H9 (cell line): ENCODE measurements at regions not wholly inside any gene's neighbourhood (a gene's known extent, or its start where the extent isn't known, plus 50 kb on each side); places are given as distances from the start of the nearest gene placed in this dataset.

Experiments used
- DNase-seq: peaks from one replicate; pipeline ENCODE4 v3.0.0-alpha.2; 2017
- H2AFZ ChIP-seq: one replicate; pipeline ENCODE4 v1.6.1; 2013; ENCODE audit warnings: mild to moderate bottlenecking, low read length, control low read depth, moderate library complexity
- H2AK5ac ChIP-seq: 2 replicates; pipeline ENCODE4 v1.6.1; 2013; ENCODE audit warnings: low read length, control low read depth, mixed read lengths; ENCODE audit not compliant: insufficient read length
- H2BK120ac ChIP-seq: one replicate; pipeline ENCODE4 v1.6.1; 2013; ENCODE audit warnings: low read depth, mild to moderate bottlenecking, low read length, control low read depth, inconsistent platforms; ENCODE audit not compliant: poor library complexity, severe bottlenecking
- H2BK12ac ChIP-seq: 2 replicates; pipeline ENCODE4 v1.6.1; 2013; ENCODE audit warnings: low read length, control low read depth, mixed read lengths, low read depth; ENCODE audit not compliant: insufficient read length
- H2BK15ac ChIP-seq: 2 replicates; pipeline ENCODE4 v1.6.1; 2013; ENCODE audit warnings: low read depth, low read length, control low read depth
- H2BK20ac ChIP-seq: one replicate; pipeline ENCODE4 v1.6.1; 2013; ENCODE audit warnings: low read depth, mild to moderate bottlenecking, low read length, control low read depth, inconsistent platforms; ENCODE audit not compliant: poor library complexity, severe bottlenecking
- H2BK5ac ChIP-seq: 2 replicates; pipeline ENCODE4 v1.6.1; 2013; ENCODE audit warnings: low read length, control low read depth, mixed read lengths; ENCODE audit not compliant: insufficient read length
- H3K14ac ChIP-seq: 2 replicates; pipeline ENCODE4 v1.6.1; 2013; ENCODE audit warnings: low read length, control low read depth; ENCODE audit not compliant: insufficient read depth
- H3K18ac ChIP-seq: 2 replicates; pipeline ENCODE4 v1.6.1; 2013; ENCODE audit warnings: low read depth, mild to moderate bottlenecking, mixed read lengths, low read length, control low read depth; ENCODE audit not compliant: insufficient read length
- H3K23ac ChIP-seq: 2 replicates; pipeline ENCODE4 v1.6.1; 2013; ENCODE audit warnings: low read length, control low read depth, mixed read lengths, low read depth; ENCODE audit not compliant: insufficient read length
- H3K23me2 ChIP-seq: 2 replicates; pipeline ENCODE4 v1.6.1; 2013; ENCODE audit warnings: low read depth, mild to moderate bottlenecking, mixed read lengths, low read length, control low read depth; ENCODE audit not compliant: insufficient read length, poor library complexity, severe bottlenecking
- H3K27ac ChIP-seq: 2 replicates; pipeline ENCODE4 v1.5.1; 2013; ENCODE audit warnings: low read length, control low read depth, mixed read lengths, low read depth; ENCODE audit not compliant: insufficient read length
- H3K27me3 ChIP-seq: 2 replicates; pipeline ENCODE4 v1.6.1; 2013; ENCODE audit warnings: low read length, control low read depth, inconsistent platforms; ENCODE audit not compliant: insufficient read depth
- H3K4ac ChIP-seq: 2 replicates; pipeline ENCODE4 v1.6.1; 2013; ENCODE audit warnings: low read depth, mild to moderate bottlenecking, control low read depth, inconsistent platforms, low read length, moderate library complexity
- H3K4me1 ChIP-seq: 2 replicates; pipeline ENCODE4 v1.6.1; 2013; ENCODE audit warnings: low read length, control low read depth, inconsistent platforms; ENCODE audit not compliant: insufficient read depth
- H3K4me2 ChIP-seq: 2 replicates; pipeline ENCODE4 v1.6.1; 2013; ENCODE audit warnings: low read length, control low read depth, mixed read lengths; ENCODE audit not compliant: insufficient read length, insufficient read depth
- H3K56ac ChIP-seq: 2 replicates; pipeline ENCODE4 v1.6.1; 2013; ENCODE audit warnings: low read depth, mild to moderate bottlenecking, mixed read lengths, low read length, control low read depth; ENCODE audit not compliant: insufficient read length
- H3K79me1 ChIP-seq: 2 replicates; pipeline ENCODE4 v1.6.1; 2013; ENCODE audit warnings: low read depth, mild to moderate bottlenecking, moderate library complexity, low read length, control low read depth, inconsistent platforms; ENCODE audit not compliant: insufficient read depth, poor library complexity, severe bottlenecking
- H3K79me2 ChIP-seq: 2 replicates; pipeline ENCODE4 v1.6.1; 2013; ENCODE audit warnings: low read length, control low read depth, inconsistent platforms; ENCODE audit not compliant: insufficient read depth
- H3K9ac ChIP-seq: 2 replicates; pipeline ENCODE4 v1.6.1; 2013; ENCODE audit warnings: low read length, control low read depth, mixed read lengths; ENCODE audit not compliant: insufficient read length; ENCODE audit errors: extremely low read depth
- H3K9me3 ChIP-seq: one replicate; pipeline ENCODE4 v1.6.1; 2013; ENCODE audit warnings: low read depth, low read length, inconsistent platforms; ENCODE audit not compliant: control insufficient read depth
- H3T11ph ChIP-seq: one replicate; pipeline ENCODE4 v1.6.1; 2013; ENCODE audit warnings: mild to moderate bottlenecking, low read length, control low read depth, inconsistent platforms
- H4K20me1 ChIP-seq: one replicate; pipeline ENCODE4 v1.6.1; 2013; ENCODE audit not compliant: control insufficient read depth, insufficient read length, insufficient read depth
- H4K5ac ChIP-seq: 2 replicates; pipeline ENCODE4 v1.6.1; 2013; ENCODE audit warnings: low read depth, mild to moderate bottlenecking, mixed read lengths, low read length, control low read depth; ENCODE audit not compliant: insufficient read length
- H4K8ac ChIP-seq: replicated peaks from 2 replicates; pipeline ENCODE4 v1.6.1; 2013; ENCODE audit warnings: low read length, control low read depth, mixed read lengths, low read depth; ENCODE audit not compliant: insufficient read length
- H4K91ac ChIP-seq: 2 replicates; pipeline ENCODE4 v1.6.1; 2013; ENCODE audit warnings: low read depth, mild to moderate bottlenecking, moderate library complexity, mixed read lengths, low read length, control low read depth; ENCODE audit not compliant: insufficient read length
- H3K27ac Mint-ChIP-seq, 3 experiments: 2 replicates in 2 of 3; 3 replicates in 1 of 3; pipeline ENCODE4 v1.8.0; 2020 to 2021; ENCODE audit warnings: mixed read lengths in 3 of 3, mild to moderate bottlenecking in 1 of 3, moderate library complexity in 1 of 3
- H3K27me3 Mint-ChIP-seq: 2 replicates; pipeline ENCODE4 v1.8.0; 2021; ENCODE audit warnings: low read depth, mild to moderate bottlenecking, moderate library complexity, mixed read lengths
- H3K36me3 Mint-ChIP-seq, 3 experiments: 2 replicates in 2 of 3; 3 replicates in 1 of 3; pipeline ENCODE4 v1.8.0; 2020 to 2021; ENCODE audit warnings: low read depth in 3 of 3, mixed read lengths in 3 of 3; ENCODE audit not compliant: insufficient read depth in 1 of 3
- H3K4me1 Mint-ChIP-seq, 2 experiments: 2 replicates each; pipeline ENCODE4 v1.8.0; 2020; ENCODE audit warnings: mixed read lengths in 2 of 2
- H3K4me3 Mint-ChIP-seq, 2 experiments: 2 replicates in 1 of 2; 3 replicates in 1 of 2; pipeline ENCODE4 v1.8.0; 2020 to 2021; ENCODE audit warnings: mild to moderate bottlenecking in 2 of 2, mixed read lengths in 2 of 2, moderate library complexity in 1 of 2
- H3K9me3 Mint-ChIP-seq, 2 experiments: 2 replicates in 1 of 2; 3 replicates in 1 of 2; pipeline ENCODE4 v1.8.0; 2020; ENCODE audit warnings: mild to moderate bottlenecking in 2 of 2, mixed read lengths in 2 of 2, moderate library complexity in 1 of 2
- WGBS: extraction: QIAGEN DNeasy Blood & Tissue Kit; methylation state at CpG from one replicate; pipeline ENCODE4 v1.1.7; 2013; ENCODE audit warnings: missing lambda C conversion rate, low lambda C conversion rate, mixed read lengths; ENCODE audit not compliant: insufficient read length; ENCODE audit errors: extremely low coverage; 5-methylcytosine and 5-hydroxymethylcytosine counted together
- TF ChIP-seq, protein P1 (sequence below): fragments of 200-600 bp; sonication (generic); conservative IDR thresholded peaks from 3 replicates; pipeline ENCODE4 v1.8.0; 2021; ENCODE audit warnings: antibody characterized with exemption, mild to moderate bottlenecking

DNA sequence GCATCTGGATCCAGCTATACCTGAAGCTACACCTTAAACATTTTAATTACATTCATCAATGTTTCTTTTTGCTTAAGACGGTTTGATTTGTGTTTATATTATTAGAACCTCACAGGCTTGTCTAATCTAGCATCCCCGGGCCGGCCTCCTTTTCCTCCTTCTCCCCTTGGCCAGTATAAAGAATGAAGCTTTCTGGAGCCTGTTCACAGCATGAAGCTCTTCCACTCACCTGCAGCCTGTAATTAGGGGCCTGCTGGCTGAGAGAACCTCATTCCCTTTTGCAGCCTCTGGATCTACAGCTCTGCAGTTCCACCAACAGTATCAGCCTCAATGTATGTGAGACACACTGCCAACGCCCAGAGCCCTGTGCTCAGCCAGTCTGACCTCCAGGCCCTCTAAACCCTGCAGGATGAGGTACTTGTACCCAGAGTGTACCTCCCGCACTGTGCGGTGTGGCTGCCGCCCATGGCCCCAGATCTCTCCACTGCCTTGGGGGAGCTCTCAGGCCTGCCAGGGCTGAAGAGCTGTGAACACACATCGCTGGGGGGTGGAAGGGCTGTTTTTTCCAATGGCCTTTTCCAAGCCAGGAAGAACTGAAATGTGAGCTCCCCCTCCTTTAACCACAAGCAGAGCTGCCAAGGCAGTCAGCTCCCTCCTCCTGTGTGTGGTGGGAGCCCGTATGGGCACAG lies 114.7 kb upstream of the ALDH1A3 start:
- H3K4me2 ChIP-seq = no peak overlapping the region
- H3K27ac Mint-ChIP-seq = no peak overlapping the region

More for the DNA sequence above, 114.7 kb upstream of the ALDH1A3 start:
- no peak overlapping the region for H3K56ac ChIP-seq
- no peak overlapping the region for H2BK5ac ChIP-seq
- H3T11ph ChIP-seq = no peak overlapping the region
- Mint-ChIP-seq H3K36me3 (no peaks in the 10 kb centered on the region), H3K27me3 (no peaks in the 10 kb centered on the region; the same call in 1 of the 2 replicates), H3K4me1 (peaks cover 14 to 20% of the 10 kb centered on the region in 2 experiments), H3K4me3 (no peak overlapping the region), H3K9me3 (no peaks in the 10 kb centered on the region)
- H3K14ac ChIP-seq = no peak overlapping the region
- H3K18ac ChIP-seq = no peak overlapping the region
- H2BK120ac ChIP-seq = no peak overlapping the region
- H3K23me2 ChIP-seq = no peaks in the 10 kb centered on the region
- TF ChIP-seq, protein P1, sequence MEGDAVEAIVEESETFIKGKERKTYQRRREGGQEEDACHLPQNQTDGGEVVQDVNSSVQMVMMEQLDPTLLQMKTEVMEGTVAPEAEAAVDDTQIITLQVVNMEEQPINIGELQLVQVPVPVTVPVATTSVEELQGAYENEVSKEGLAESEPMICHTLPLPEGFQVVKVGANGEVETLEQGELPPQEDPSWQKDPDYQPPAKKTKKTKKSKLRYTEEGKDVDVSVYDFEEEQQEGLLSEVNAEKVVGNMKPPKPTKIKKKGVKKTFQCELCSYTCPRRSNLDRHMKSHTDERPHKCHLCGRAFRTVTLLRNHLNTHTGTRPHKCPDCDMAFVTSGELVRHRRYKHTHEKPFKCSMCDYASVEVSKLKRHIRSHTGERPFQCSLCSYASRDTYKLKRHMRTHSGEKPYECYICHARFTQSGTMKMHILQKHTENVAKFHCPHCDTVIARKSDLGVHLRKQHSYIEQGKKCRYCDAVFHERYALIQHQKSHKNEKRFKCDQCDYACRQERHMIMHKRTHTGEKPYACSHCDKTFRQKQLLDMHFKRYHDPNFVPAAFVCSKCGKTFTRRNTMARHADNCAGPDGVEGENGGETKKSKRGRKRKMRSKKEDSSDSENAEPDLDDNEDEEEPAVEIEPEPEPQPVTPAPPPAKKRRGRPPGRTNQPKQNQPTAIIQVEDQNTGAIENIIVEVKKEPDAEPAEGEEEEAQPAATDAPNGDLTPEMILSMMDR = no peak
- H3K27ac ChIP-seq = no peak overlapping the region
- H4K91ac ChIP-seq = no peak overlapping the region
- H2BK20ac ChIP-seq = no peak overlapping the region
- no peaks in the 10 kb centered on the region; the same call in 1 of the 2 replicates for H3K4me1 ChIP-seq
- WGBS = no CpG with 5 or more reads among the region's 9 CpGs
- H2BK15ac ChIP-seq = no peak overlapping the region
- H2AK5ac ChIP-seq = no peak overlapping the region
- no peak overlapping the region for H3K9ac ChIP-seq
- no peaks in the 10 kb centered on the region for H3K27me3 ChIP-seq
- no peak for DNase-seq
- H2BK12ac ChIP-seq = no peak overlapping the region
- H3K79me2 ChIP-seq = no peaks in the 10 kb centered on the region
- no peak overlapping the region for H3K4ac ChIP-seq
- no peaks in the 10 kb centered on the region for H3K79me1 ChIP-seq
- H3K23ac ChIP-seq = no peak overlapping the region
- H4K5ac ChIP-seq = no peak overlapping the region
- no peaks in the 10 kb centered on the region for H3K9me3 ChIP-seq
- H4K8ac ChIP-seq = no peak overlapping the region
- H2AFZ ChIP-seq = no peak overlapping the region
- H4K20me1 ChIP-seq = no peaks in the 10 kb centered on the region
